Activated B cell treated with CpG ODN at 0.5 μM for 24 hours (primary cell): ENCODE measurements at regions not wholly inside any gene's neighbourhood (a gene's known extent, or its start where the extent isn't known, plus 50 kb on each side); places are given as distances from the start of the nearest gene placed in this dataset.

Experiments
- ATAC-seq: fragments of 200-7000 bp; cut with Tn5 transposase; one replicate; pipeline ENCODE4 v1.10.0; 2021; ENCODE audit warnings: low read depth, mild to moderate bottlenecking, moderate library complexity
- CTCF ChIA-PET: fragments of 350-600 bp; sonication (Branson Sonifier 250); formaldehyde crosslinking; loops from one replicate; lab custom pipeline; 2021; ENCODE audit warnings: antibody characterized with exemption; lab: Charles Lee
- POLR2A ChIA-PET: fragments of 350-600 bp; sonication (Branson Sonifier 250); formaldehyde crosslinking; loops from one replicate; lab custom pipeline; 2021; ENCODE audit warnings: antibody characterized with exemption; lab: Charles Lee
- DNase-seq: peaks from one replicate; pipeline ENCODE4 v3.0.0; 2022
- H3K27ac Mint-ChIP-seq: one replicate; pipeline ENCODE4 v1.8.0; 2020; ENCODE audit warnings: mixed read lengths
- H3K27me3 Mint-ChIP-seq: one replicate; pipeline ENCODE4 v1.8.0; 2021; ENCODE audit warnings: mixed read lengths
- H3K36me3 Mint-ChIP-seq: one replicate; pipeline ENCODE4 v1.8.0; 2021; ENCODE audit warnings: low read depth, mixed read lengths
- H3K4me1 Mint-ChIP-seq: one replicate; pipeline ENCODE4 v1.8.0; 2021; ENCODE audit warnings: mixed read lengths
- H3K4me3 Mint-ChIP-seq: one replicate; pipeline ENCODE4 v1.8.0; 2020; ENCODE audit warnings: mild to moderate bottlenecking, mixed read lengths
- H3K9me3 Mint-ChIP-seq: one replicate; pipeline ENCODE4 v1.8.0; 2020; ENCODE audit warnings: mixed read lengths
- intact Hi-C: fragments of 100-400 bp; cut with micrococcal nuclease; formaldehyde crosslinking; loops from one replicate; pipeline ENCODE4 v1.15.1; 2024
- TF ChIP-seq, protein P1 (sequence below): fragments of 200-600 bp; IDR thresholded peaks from one replicate; pipeline ENCODE4 v1.8.0; 2022; ENCODE audit warnings: antibody characterized with exemption, mild to moderate bottlenecking

DNA sequence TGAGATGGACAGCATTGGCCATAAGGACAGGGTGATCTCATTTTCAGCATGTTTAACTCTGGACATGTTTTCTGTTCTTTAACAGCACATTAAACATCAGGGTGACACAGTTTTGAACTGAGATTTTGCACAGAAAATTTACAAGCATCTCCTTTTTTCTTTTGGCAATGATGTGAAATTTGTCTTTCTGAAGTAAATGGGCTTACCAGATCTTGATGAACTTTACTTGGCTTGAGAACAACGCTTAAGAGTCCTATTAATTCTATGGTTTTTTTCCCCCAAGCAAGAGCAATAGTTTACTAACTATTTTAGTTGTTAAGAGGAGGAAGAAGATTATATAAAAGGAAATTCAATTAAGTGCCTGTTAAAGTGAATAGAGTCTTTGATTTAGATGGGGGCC lies 491.0 kb downstream of the SNAPC1 start:
- Mint-ChIP-seq H3K9me3 (no peaks in the 10 kb centered on the region), H3K27ac (no peak overlapping the region), H3K27me3 (peaks cover 4% of the 10 kb centered on the region), H3K4me1 (no peaks in the 10 kb centered on the region), H3K4me3 (no peak overlapping the region), H3K36me3 (no peaks in the 10 kb centered on the region)
- intact Hi-C loops, result no loop called here
- ATAC-seq (no peak), DNase-seq (no peak)
- CTCF ChIA-PET, result no interaction called here
- TF ChIP-seq, protein P1, sequence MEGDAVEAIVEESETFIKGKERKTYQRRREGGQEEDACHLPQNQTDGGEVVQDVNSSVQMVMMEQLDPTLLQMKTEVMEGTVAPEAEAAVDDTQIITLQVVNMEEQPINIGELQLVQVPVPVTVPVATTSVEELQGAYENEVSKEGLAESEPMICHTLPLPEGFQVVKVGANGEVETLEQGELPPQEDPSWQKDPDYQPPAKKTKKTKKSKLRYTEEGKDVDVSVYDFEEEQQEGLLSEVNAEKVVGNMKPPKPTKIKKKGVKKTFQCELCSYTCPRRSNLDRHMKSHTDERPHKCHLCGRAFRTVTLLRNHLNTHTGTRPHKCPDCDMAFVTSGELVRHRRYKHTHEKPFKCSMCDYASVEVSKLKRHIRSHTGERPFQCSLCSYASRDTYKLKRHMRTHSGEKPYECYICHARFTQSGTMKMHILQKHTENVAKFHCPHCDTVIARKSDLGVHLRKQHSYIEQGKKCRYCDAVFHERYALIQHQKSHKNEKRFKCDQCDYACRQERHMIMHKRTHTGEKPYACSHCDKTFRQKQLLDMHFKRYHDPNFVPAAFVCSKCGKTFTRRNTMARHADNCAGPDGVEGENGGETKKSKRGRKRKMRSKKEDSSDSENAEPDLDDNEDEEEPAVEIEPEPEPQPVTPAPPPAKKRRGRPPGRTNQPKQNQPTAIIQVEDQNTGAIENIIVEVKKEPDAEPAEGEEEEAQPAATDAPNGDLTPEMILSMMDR, result no peak
- POLR2A ChIA-PET, result no interaction called here

DNA sequence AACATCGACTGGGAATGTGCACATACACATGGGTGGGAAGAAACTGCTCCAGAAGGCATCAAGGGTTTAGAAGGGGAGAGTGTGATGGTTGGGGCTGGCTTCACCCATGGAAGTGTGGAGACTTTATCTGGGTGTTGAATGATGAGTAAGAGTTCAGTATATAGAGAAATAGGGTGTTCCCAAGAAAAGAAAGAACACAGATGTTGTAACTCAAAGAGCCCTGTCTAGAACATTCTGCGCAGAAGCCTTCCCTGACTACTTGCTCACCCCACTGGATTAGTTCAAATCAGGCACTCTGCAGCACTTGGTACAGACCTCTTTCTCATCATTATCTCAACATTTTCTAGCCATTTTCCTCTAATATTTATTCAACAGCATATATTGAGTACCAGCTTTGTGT lies 491.7 kb downstream of the SNAPC1 start:
- H3K9me3 Mint-ChIP-seq, result no peaks in the 10 kb centered on the region
- POLR2A ChIA-PET, result no interaction called here

DNA sequence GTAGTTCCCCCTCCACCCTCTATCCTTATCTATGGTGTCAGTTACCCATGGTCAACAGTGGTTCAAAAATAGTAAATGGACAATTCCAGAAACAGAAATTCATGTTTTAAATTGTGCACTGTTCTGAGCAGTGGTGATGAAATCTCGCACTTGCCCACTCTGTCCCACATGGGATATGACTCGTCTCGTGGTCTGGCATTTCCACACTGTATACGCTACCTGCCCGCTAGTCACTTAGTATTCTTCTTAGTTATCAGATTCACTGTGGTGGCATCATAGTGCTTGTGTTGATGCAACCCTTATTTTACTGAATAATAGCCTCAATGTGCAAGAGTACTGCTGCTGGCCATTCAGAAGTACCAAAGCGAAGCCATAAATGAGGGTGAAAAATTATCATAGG lies 507.0 kb downstream of the SNAPC1 start:
- no peaks in the 10 kb centered on the region for H3K36me3 Mint-ChIP-seq
- no peak overlapping the region for H3K27ac Mint-ChIP-seq
- no peaks in the 10 kb centered on the region for H3K9me3 Mint-ChIP-seq
- DNase-seq (no peak), ATAC-seq (no peak)
- H3K4me3 Mint-ChIP-seq, result no peak overlapping the region
- TF ChIP-seq, protein P1, result no peak
- no peaks in the 10 kb centered on the region for H3K4me1 Mint-ChIP-seq
- peaks cover 12% of the 10 kb centered on the region for H3K27me3 Mint-ChIP-seq
- CTCF ChIA-PET, result no interaction called here
- intact Hi-C loops, result no loop called here
- POLR2A ChIA-PET, result no interaction called here

More for the DNA sequence above, 491.7 kb downstream of the SNAPC1 start:
- Mint-ChIP-seq H3K27ac (no peak overlapping the region), H3K4me1 (no peaks in the 10 kb centered on the region), H3K4me3 (no peak overlapping the region), H3K36me3 (no peaks in the 10 kb centered on the region), H3K27me3 (peaks cover 4% of the 10 kb centered on the region)
- ATAC-seq, result no peak
- intact Hi-C loops, result no loop called here
- no peak for DNase-seq
- CTCF ChIA-PET, result no interaction called here
- TF ChIP-seq, protein P1, result no peak

DNA sequence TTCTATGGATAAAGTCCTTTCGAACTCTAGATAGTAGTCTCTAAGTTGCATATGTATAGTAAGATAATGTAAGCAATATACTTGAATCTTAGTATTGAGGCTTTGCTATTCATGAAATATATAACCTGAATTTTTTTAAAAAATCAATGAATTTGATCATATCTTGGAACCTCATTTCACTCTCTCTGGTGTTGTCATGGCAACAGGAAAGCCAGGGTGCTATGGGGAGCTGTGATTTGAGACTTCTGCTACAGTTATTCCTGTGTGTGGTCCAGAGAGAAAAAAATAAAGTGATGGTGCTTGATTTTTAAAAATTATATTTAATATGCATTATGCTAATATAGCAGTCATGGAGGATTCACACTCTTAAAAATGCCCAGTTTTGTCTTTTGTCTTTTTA lies 508.0 kb downstream of the SNAPC1 start:
- ATAC-seq, result no peak
- POLR2A ChIA-PET, result no interaction called here
- CTCF ChIA-PET, result no interaction called here
- Mint-ChIP-seq H3K4me1 (no peaks in the 10 kb centered on the region), H3K27me3 (peaks cover 5% of the 10 kb centered on the region), H3K9me3 (no peaks in the 10 kb centered on the region), H3K4me3 (no peak overlapping the region), H3K36me3 (no peaks in the 10 kb centered on the region), H3K27ac (no peak overlapping the region)
- TF ChIP-seq, protein P1, result no peak
- intact Hi-C loops, result no loop called here
- DNase-seq, result no peak

DNA sequence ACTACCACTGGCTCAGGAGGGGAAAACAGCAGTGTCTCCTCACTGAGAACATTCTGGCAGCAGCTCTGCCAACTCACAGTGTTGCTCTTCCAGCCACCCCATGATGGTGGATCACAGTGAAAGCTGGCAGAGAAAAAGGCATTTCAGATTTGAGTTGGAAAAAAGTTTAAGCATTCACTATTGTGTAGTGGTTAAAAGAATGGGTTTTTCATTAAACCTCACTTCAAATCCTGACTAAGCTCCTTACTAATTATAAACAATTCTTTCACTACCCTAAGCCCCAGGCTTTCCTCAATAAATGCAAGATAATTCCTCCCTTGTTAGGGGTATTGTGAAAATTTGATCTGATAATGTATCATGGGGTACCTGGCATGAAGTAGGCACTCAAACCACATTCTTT lies 518.1 kb downstream of the SNAPC1 start:
- ATAC-seq (no peak), DNase-seq (no peak)
- H3K27me3 Mint-ChIP-seq, result peaks cover 6% of the 10 kb centered on the region
- H3K36me3 Mint-ChIP-seq, result no peaks in the 10 kb centered on the region
- POLR2A ChIA-PET, result no interaction called here
- H3K4me1 Mint-ChIP-seq, result no peaks in the 10 kb centered on the region
- no peaks in the 10 kb centered on the region for H3K9me3 Mint-ChIP-seq
- intact Hi-C loops, result no loop called here
- TF ChIP-seq, protein P1, result no peak
- H3K27ac Mint-ChIP-seq, result no peak overlapping the region
- CTCF ChIA-PET, result no interaction called here
- no peak overlapping the region for H3K4me3 Mint-ChIP-seq
